ENCODE measurements at regions not wholly inside any gene's neighbourhood (a gene's known extent, or its start where the extent isn't known, plus 50 kb on each side); places are given as distances from the start of the nearest gene placed in this dataset.

DNA sequence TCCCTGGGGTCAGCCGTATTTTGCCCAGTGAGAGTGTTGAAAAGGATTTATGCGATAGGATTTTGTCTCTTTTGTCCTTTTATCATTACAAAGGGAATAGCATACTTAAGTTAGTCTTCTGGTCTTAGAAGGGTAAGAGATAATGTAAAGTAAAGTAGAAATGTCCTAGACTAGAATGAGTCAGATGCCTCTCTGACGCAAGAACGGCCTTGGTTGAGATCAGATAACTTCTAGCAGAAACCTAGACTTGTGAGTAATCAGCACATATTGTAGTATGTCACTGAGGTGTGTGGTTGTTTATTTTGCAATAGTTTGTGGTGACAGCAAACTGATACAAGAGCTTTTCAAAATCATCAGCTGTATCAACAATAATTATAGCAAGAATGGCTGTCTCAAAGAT is 866.1 kb downstream of the NSUN3 start:
- peaks cover 7% of the 10 kb centered on the region for H3K9me3 Mint-ChIP-seq

DNA sequence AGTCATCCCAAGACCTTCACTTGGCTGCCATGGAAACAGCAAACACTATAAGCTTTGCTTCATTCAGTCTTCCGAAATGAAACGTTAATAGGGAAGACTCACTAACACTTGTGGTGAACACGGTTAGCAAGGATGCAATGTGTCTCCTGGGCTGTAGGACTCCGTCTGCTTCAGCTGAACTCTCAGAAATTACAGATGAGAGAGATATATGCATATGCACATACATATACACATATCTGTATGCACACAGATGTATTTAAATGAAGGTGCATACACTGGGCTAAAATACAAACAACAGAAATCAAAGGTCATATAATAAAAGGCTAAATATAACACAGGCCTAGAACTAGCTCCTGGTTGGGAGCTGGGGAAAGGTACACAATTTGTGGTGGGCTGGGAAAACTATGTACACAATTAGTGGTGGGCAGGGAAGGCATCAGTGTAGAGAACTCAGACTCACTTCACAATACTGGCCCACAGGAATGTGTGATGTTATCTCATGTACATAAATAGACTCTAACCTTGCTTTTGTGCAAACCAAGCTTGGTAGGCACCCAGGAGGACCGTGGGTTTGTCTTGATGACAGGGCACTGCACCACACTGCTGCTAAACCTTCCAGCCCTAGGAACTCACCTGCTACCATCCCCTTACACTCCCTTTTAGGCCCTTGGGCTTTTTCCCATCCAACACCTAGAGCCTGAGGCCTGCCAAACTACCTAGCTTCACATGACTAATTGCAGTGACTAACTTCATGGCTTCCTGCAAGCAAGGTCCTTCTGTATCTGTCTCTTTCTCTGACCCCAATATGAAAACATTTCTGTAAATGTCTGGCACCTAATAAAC is 873.1 kb downstream of the NSUN3 start:
- TF ChIP-seq, protein P1, sequence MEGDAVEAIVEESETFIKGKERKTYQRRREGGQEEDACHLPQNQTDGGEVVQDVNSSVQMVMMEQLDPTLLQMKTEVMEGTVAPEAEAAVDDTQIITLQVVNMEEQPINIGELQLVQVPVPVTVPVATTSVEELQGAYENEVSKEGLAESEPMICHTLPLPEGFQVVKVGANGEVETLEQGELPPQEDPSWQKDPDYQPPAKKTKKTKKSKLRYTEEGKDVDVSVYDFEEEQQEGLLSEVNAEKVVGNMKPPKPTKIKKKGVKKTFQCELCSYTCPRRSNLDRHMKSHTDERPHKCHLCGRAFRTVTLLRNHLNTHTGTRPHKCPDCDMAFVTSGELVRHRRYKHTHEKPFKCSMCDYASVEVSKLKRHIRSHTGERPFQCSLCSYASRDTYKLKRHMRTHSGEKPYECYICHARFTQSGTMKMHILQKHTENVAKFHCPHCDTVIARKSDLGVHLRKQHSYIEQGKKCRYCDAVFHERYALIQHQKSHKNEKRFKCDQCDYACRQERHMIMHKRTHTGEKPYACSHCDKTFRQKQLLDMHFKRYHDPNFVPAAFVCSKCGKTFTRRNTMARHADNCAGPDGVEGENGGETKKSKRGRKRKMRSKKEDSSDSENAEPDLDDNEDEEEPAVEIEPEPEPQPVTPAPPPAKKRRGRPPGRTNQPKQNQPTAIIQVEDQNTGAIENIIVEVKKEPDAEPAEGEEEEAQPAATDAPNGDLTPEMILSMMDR (IDR thresholded peaks at IDR 0.05) = no peak
- intact Hi-C loops (cut with DNase I, micrococcal nuclease) = no loop called here
- ChIA-PET CTCF (no interaction called here), POLR2A (no interaction called here)
- Histone ChIP-seq H3K36me3 (ENCODE audit: insufficient read depth, low read length) (no peaks in the 10 kb centered on the region), H3K27me3 (ENCODE audit: control insufficient read depth in 1 of 2, insufficient read depth in 2 of 2, low read length in 2 of 2) (no peaks in the 10 kb centered on the region), H3K4me1 (ENCODE audit: insufficient read depth, low read length) (no peaks in the 10 kb centered on the region), H3K27ac (ENCODE audit: low read depth in 1 of 2, low read length in 2 of 2) (no peak overlapping the region), H3K4me3 (ENCODE audit: low read length) (no peak overlapping the region), H3K9me3 (ENCODE audit: control insufficient read depth in 1 of 2, insufficient read depth in 1 of 2, low read length in 2 of 2) (peaks cover 7 to 12% of the 10 kb centered on the region in 2 experiments)
- DNase-seq (no peak), ATAC-seq (ENCODE audit: poor library complexity) (no peak)
- Mint-ChIP-seq H3K36me3 (ENCODE audit: low read depth) (no peaks in the 10 kb centered on the region), H3K27me3 (no peaks in the 10 kb centered on the region), H3K4me1 (ENCODE audit: low read depth) (no peaks in the 10 kb centered on the region), H3K27ac (no peak overlapping the region), H3K4me3 (no peak overlapping the region), H3K9me3 (peaks cover 5% of the 10 kb centered on the region)

More for the DNA sequence above, 866.1 kb downstream of the NSUN3 start:
- Histone ChIP-seq H3K4me3 (ENCODE audit: low read length) (no peak overlapping the region), H3K36me3 (ENCODE audit: insufficient read depth, low read length) (no peaks in the 10 kb centered on the region), H3K4me1 (ENCODE audit: insufficient read depth, low read length) (no peaks in the 10 kb centered on the region), H3K9me3 (ENCODE audit: control insufficient read depth in 1 of 2, insufficient read depth in 1 of 2, low read length in 2 of 2) (peaks cover 0 to 10% of the 10 kb centered on the region in 2 experiments), H3K27me3 (ENCODE audit: control insufficient read depth in 1 of 2, insufficient read depth in 2 of 2, low read length in 2 of 2) (no peaks in the 10 kb centered on the region), H3K27ac (ENCODE audit: low read depth in 1 of 2, low read length in 2 of 2) (no peak overlapping the region)
- no peaks in the 10 kb centered on the region for H3K36me3 Mint-ChIP-seq (ENCODE audit: low read depth)
- no peak overlapping the region for H3K27ac Mint-ChIP-seq
- H3K27me3 Mint-ChIP-seq = no peaks in the 10 kb centered on the region
- H3K4me1 Mint-ChIP-seq (ENCODE audit: low read depth) = no peaks in the 10 kb centered on the region
- DNase-seq (no peak), ATAC-seq (ENCODE audit: poor library complexity) (no peak)
- POLR2A ChIA-PET = no interaction called here
- CTCF ChIA-PET = no interaction called here
- no peak overlapping the region for H3K4me3 Mint-ChIP-seq
- intact Hi-C loops (cut with DNase I, micrococcal nuclease) = no loop called here
- TF ChIP-seq, protein P1 (IDR thresholded peaks at IDR 0.05) = no peak

DNA sequence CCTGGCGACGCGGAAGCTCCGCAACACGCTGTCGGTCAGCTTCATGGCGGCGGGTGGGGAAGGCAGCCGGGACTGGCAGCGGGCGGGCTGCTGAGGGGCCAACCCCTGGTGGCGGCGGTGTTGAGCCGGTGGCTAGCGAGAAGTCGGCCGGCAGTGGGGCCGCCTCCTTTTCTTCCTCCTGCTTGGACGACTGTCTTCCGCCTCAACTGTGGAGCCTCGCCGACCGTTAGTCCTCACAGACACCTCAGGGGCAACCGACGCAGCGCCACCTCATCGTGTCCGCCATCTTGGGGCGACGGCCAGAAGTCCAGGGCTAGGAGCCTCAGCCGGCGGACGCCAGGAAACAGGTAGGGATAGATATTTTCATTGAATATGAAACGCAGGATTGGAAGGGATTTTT is 875.1 kb downstream of the NSUN3 start:
- DNase-seq = no peak

More for the DNA sequence above, 875.1 kb downstream of the NSUN3 start:
- H3K27ac ChIP-seq (ENCODE audit: low read depth in 1 of 2, low read length in 2 of 2) = no peak overlapping the region
- Mint-ChIP-seq H3K27ac (no peak overlapping the region), H3K27me3 (no peaks in the 10 kb centered on the region), H3K4me1 (ENCODE audit: low read depth) (no peaks in the 10 kb centered on the region), H3K36me3 (ENCODE audit: low read depth) (no peaks in the 10 kb centered on the region), H3K9me3 (peaks cover 5% of the 10 kb centered on the region), H3K4me3 (no peak overlapping the region)
- H3K9me3 ChIP-seq (ENCODE audit: control insufficient read depth in 1 of 2, insufficient read depth in 1 of 2, low read length in 2 of 2) = peaks cover 7 to 12% of the 10 kb centered on the region in 2 experiments
- TF ChIP-seq, protein P1 (IDR thresholded peaks at IDR 0.05) = no peak
- ChIA-PET CTCF (no interaction called here), POLR2A (no interaction called here)
- H3K4me1 ChIP-seq (ENCODE audit: insufficient read depth, low read length) = no peaks in the 10 kb centered on the region
- ATAC-seq (ENCODE audit: poor library complexity) = no peak
- H3K36me3 ChIP-seq (ENCODE audit: insufficient read depth, low read length) = no peaks in the 10 kb centered on the region
- intact Hi-C loops (cut with DNase I, micrococcal nuclease) = no loop called here
- no peak overlapping the region for H3K4me3 ChIP-seq (ENCODE audit: low read length)
- H3K27me3 ChIP-seq (ENCODE audit: control insufficient read depth in 1 of 2, insufficient read depth in 2 of 2, low read length in 2 of 2) = no peaks in the 10 kb centered on the region
